Adrenal gland (tissue), 5 donors: ENCODE measurements at regions not wholly inside any gene's neighbourhood (a gene's known extent, or its start where the extent isn't known, plus 50 kb on each side); places are given as distances from the start of the nearest gene placed in this dataset.

Experiments
- CTCF ChIP-seq, 6 experiments: fragments of 450-650 bp in 4 of 6; fragments of 200-600 bp in 2 of 6; sonication (generic) in 1 of 6; IDR thresholded peaks; 1 replicate in 5 of 6; 2 replicates in 1 of 6; pipeline versions ENCODE4 v1.5.1 to v1.8.0; 2016 to 2021; ENCODE audit warnings: antibody characterized with exemption in 6 of 6, mild to moderate bottlenecking in 2 of 6, moderate library complexity in 1 of 6
- POLR2A ChIP-seq, 2 donors: fragments of 450-650 bp; IDR thresholded peaks; one replicate each; pipeline ENCODE4 v1.6.1; 2017; ENCODE audit warnings: antibody characterized with exemption in 2 of 2, mild to moderate bottlenecking in 2 of 2, moderate library complexity in 1 of 2
- donor health status: DM: no; HTN: no; CAD: no.

GRCh38 chr11:11164334-11164690, 188.7 kb downstream of the CSNK2A3 start:
- TF ChIP-seq CTCF (IDR thresholded peaks at IDR 0.05) (no peak), POLR2A (IDR thresholded peaks at IDR 0.05) (no peak)
